ENCODE measurements at regions not wholly inside any gene's neighbourhood (a gene's known extent, or its start where the extent isn't known, plus 50 kb on each side); places are given as distances from the start of the nearest gene placed in this dataset.

DNA sequence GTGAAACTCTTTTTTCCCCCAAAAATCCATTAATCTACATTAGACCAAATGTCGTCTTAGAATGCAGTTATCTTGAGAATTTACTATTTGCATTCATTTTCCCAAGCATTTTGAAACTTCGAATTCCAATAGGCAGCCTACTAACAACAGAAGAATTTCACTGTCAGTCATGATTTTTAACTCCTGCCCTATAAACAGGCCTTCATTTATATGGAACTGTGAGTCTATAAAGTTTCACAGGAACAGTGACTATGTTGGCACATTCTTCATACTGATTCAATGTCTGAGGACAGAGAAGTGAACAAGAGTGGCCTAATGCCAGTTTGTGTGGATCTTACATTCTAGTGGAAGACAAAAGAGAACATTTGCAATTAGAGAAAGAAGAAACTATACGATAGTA lies 198.0 kb downstream of the PCDH17 start:
- CTCF ChIA-PET: no interaction called here
- Histone ChIP-seq H3K4me1 (ENCODE audit: insufficient read depth, low read length, poor library complexity, severe bottlenecking) (no peaks in the 10 kb centered on the region), H3K4me3 (ENCODE audit: low read depth, low read length, poor library complexity, severe bottlenecking) (no peak overlapping the region), H3K27ac (ENCODE audit: low read depth, low read length, poor library complexity, severe bottlenecking) (no peak overlapping the region), H3K9me3 (ENCODE audit: low read depth, low read length, poor library complexity, severe bottlenecking) (no peaks in the 10 kb centered on the region), H3K27me3 (replicated peaks; ENCODE audit: insufficient read depth, low read depth, low read length, poor library complexity) (no peaks in the 10 kb centered on the region), H3K36me3 (ENCODE audit: insufficient read depth, low read length, poor library complexity, severe bottlenecking) (no peaks in the 10 kb centered on the region)
- no TSS peak for BruUV-seq (replicated peaks)
- DNase-seq (ENCODE audit: low spot score): no peak
- POLR2A ChIA-PET (ENCODE audit: low non-redundant PET): no interaction called here
- intact Hi-C loops (cut with micrococcal nuclease; ENCODE audit: unreplicated experiment): no loop called here
- no peak for TF ChIP-seq CTCF (conservative IDR thresholded peaks at IDR 0.05; ENCODE audit: low read depth, low read length)
- TF ChIP-seq EZH2 (IDR thresholded peaks at IDR 0.05; ENCODE audit: borderline replicate concordance, low read depth, low read length, poor library complexity, severe bottlenecking): no peak

DNA sequence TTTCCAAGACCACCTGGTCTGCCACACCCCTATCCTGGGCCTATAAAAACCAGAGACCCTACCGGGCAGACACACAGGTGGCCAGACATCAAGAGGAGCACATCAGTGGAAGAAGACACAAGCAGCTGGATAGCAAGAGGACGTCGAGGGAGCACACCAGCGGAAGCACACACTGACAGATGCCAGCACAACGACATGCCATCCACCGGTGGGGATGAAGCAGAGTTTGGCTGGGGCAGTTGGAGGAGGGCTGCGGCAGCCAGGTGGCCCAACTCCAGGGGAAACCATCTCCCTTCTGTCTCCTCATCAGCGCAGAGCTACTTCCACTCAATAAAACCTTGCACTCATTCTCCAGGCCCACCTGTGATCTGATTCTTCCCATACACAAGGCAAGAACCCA lies 200.6 kb downstream of the PCDH17 start:
- ChIA-PET CTCF (no interaction called here), POLR2A (ENCODE audit: low non-redundant PET) (no interaction called here)
- no peaks in the 10 kb centered on the region for H3K36me3 ChIP-seq (ENCODE audit: insufficient read depth, low read length, poor library complexity, severe bottlenecking)
- H3K4me1 ChIP-seq (ENCODE audit: insufficient read depth, low read length, poor library complexity, severe bottlenecking): no peaks in the 10 kb centered on the region
- no peak for DNase-seq (ENCODE audit: low spot score)
- H3K9me3 ChIP-seq (ENCODE audit: low read depth, low read length, poor library complexity, severe bottlenecking): no peaks in the 10 kb centered on the region
- intact Hi-C loops (cut with micrococcal nuclease; ENCODE audit: unreplicated experiment): no loop called here
- TF ChIP-seq EZH2 (IDR thresholded peaks at IDR 0.05; ENCODE audit: borderline replicate concordance, low read depth, low read length, poor library complexity, severe bottlenecking): no peak
- TF ChIP-seq CTCF (conservative IDR thresholded peaks at IDR 0.05; ENCODE audit: low read depth, low read length): no peak
- BruUV-seq (replicated peaks): no TSS peak
- H3K27me3 ChIP-seq (replicated peaks; ENCODE audit: insufficient read depth, low read depth, low read length, poor library complexity): no peaks in the 10 kb centered on the region
- H3K4me3 ChIP-seq (ENCODE audit: low read depth, low read length, poor library complexity, severe bottlenecking): no peak overlapping the region
- H3K27ac ChIP-seq (ENCODE audit: low read depth, low read length, poor library complexity, severe bottlenecking): no peak overlapping the region

DNA sequence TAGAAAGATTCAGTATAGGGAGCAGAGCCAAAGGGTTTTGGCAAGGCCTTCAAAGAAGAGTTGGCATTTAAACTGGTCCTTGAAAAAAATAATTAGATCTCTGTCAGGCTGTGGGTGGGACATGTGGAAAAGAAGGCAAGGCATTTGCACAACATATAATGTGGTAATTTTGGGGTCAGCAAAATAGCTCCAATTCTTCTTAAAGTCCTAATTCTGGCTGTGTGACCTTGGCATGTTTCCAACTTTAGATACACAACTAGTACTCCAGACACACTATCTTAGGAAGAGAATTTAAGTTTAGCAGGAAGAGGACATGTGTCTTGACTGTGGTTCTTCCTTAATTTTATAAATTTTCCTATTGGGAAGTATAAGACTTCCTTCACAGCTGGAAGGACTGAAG lies 206.3 kb downstream of the PCDH17 start:
- ChIA-PET POLR2A (ENCODE audit: low non-redundant PET) (no interaction called here), CTCF (no interaction called here)
- no TSS peak for BruUV-seq (replicated peaks)
- intact Hi-C loops (cut with micrococcal nuclease; ENCODE audit: unreplicated experiment): no loop called here
- Histone ChIP-seq H3K27ac (ENCODE audit: low read depth, low read length, poor library complexity, severe bottlenecking) (no peak overlapping the region), H3K4me3 (ENCODE audit: low read depth, low read length, poor library complexity, severe bottlenecking) (no peak overlapping the region), H3K27me3 (replicated peaks; ENCODE audit: insufficient read depth, low read depth, low read length, poor library complexity) (no peaks in the 10 kb centered on the region), H3K4me1 (ENCODE audit: insufficient read depth, low read length, poor library complexity, severe bottlenecking) (peaks cover 5% of the 10 kb centered on the region), H3K9me3 (ENCODE audit: low read depth, low read length, poor library complexity, severe bottlenecking) (no peaks in the 10 kb centered on the region), H3K36me3 (ENCODE audit: insufficient read depth, low read length, poor library complexity, severe bottlenecking) (no peaks in the 10 kb centered on the region)
- DNase-seq (ENCODE audit: low spot score): no peak
- no peak for TF ChIP-seq CTCF (conservative IDR thresholded peaks at IDR 0.05; ENCODE audit: low read depth, low read length)
- no peak for TF ChIP-seq EZH2 (IDR thresholded peaks at IDR 0.05; ENCODE audit: borderline replicate concordance, low read depth, low read length, poor library complexity, severe bottlenecking)

All from A673 (cell line).